Panc1 (cell line): ENCODE measurements at regions not wholly inside any gene's neighbourhood (a gene's known extent, or its start where the extent isn't known, plus 50 kb on each side); places are given as distances from the start of the nearest gene placed in this dataset.

Source experiments
- ATAC-seq: fragments of 200-7000 bp; cut with Tn5 transposase; 2 replicates; pipeline ENCODE4 v1.9.1; 2020; ENCODE audit warnings: mild to moderate bottlenecking, moderate library complexity
- BruUV-seq: library from RNA; stranded (reverse); fragments of 400-500 nt; replicated peaks from 2 replicates; lab custom pipeline; 2021; lab: Mats Ljungman, UMichigan
- CTCF ChIA-PET: fragments of 300-600 bp; sonication (Branson Sonifier 250); formaldehyde crosslinking; loops from one replicate; lab custom pipeline; 2022; ENCODE audit warnings: antibody characterized with exemption; lab: Charles Lee
- POLR2A ChIA-PET: fragments of 300-600 bp; sonication (Branson Sonifier 250); formaldehyde crosslinking; loops from one replicate; lab custom pipeline; 2022; ENCODE audit warnings: antibody characterized with exemption; lab: Charles Lee
- DNase-seq: peaks from one replicate; pipeline ENCODE4 v3.0.0-alpha.2; 2010; ENCODE audit warnings: low read depth, low spot score
- H3K27ac ChIP-seq: 2 replicates; pipeline ENCODE4 v1.5.1; 2011; ENCODE audit warnings: mild to moderate bottlenecking, low read length, inconsistent platforms
- H3K27me3 ChIP-seq: fragments of 200-500 bp; sonication (Bioruptor generic); 2 replicates; pipeline ENCODE4 v1.6.0; 2014; ENCODE audit warnings: low read length, inconsistent platforms; ENCODE audit not compliant: control insufficient read depth, insufficient read depth
- H3K36me3 ChIP-seq: fragments of 200-500 bp; sonication (Bioruptor generic); 2 replicates; pipeline ENCODE4 v1.5.1; 2014; ENCODE audit warnings: inconsistent platforms, mild to moderate bottlenecking, low read length, moderate library complexity; ENCODE audit not compliant: control insufficient read depth, insufficient read depth
- H3K4me1 ChIP-seq: 2 replicates; pipeline ENCODE4 v1.5.1; 2011; ENCODE audit warnings: inconsistent platforms, mild to moderate bottlenecking, low read length, moderate library complexity; ENCODE audit not compliant: control insufficient read depth, insufficient read depth
- H3K4me3 ChIP-seq, 2 experiments: 2 replicates each; pipeline ENCODE4 v1.5.1; 2011 to 2012; ENCODE audit warnings: low read depth in 2 of 2, low read length in 2 of 2, mild to moderate bottlenecking in 2 of 2, inconsistent platforms in 1 of 2, moderate library complexity in 1 of 2
- H3K9me3 ChIP-seq: fragments of 200-500 bp; sonication (Bioruptor generic); 2 replicates; pipeline ENCODE4 v1.5.1; 2014; ENCODE audit warnings: low read depth, mild to moderate bottlenecking, inconsistent platforms, low read length, moderate library complexity; ENCODE audit not compliant: control insufficient read depth, insufficient read depth
- POLR2AphosphoS5 ChIP-seq: IDR thresholded peaks from 2 replicates; pipeline ENCODE4 v1.6.1; 2012; ENCODE audit warnings: mild to moderate bottlenecking, low read depth, low read length, moderate library complexity
- SIN3A ChIP-seq: IDR thresholded peaks from 2 replicates; pipeline ENCODE4 v1.6.1; 2012; ENCODE audit warnings: low read depth, mild to moderate bottlenecking, low read length, moderate library complexity, borderline replicate concordance; ENCODE audit not compliant: insufficient read depth
- TCF7L2 ChIP-seq: IDR thresholded peaks from 2 replicates; pipeline ENCODE4 v1.6.1; 2011; ENCODE audit warnings: mild to moderate bottlenecking, low read depth, low read length, inconsistent platforms
- in situ Hi-C: cut with HindIII; loops from 2 replicates; pipeline ENCODE4 v1.10.0; 2016; ENCODE audit warnings: low sequenced_read_pairs, low pct_unique_long_range_greater_than_20kb
- intact Hi-C: fragments of 100-400 bp; cut with micrococcal nuclease; formaldehyde crosslinking; loops from one replicate; pipeline ENCODE4 v1.10.0; 2022; ENCODE audit not compliant: unreplicated experiment
- TF ChIP-seq, protein P1 (sequence below), 2 experiments: IDR thresholded peaks; 2 replicates each; pipeline ENCODE4 v1.6.1; 2011 to 2012; ENCODE audit warnings: low read depth in 2 of 2, control low read depth in 1 of 2, low read length in 1 of 2, mild to moderate bottlenecking in 1 of 2, moderate library complexity in 1 of 2; ENCODE audit not compliant: insufficient read depth in 1 of 2
- TF ChIP-seq, protein P2 (sequence below): fragments of 450-650 bp; IDR thresholded peaks from 2 replicates; pipeline ENCODE4 v1.5.1; 2017; ENCODE audit warnings: mild to moderate bottlenecking

DNA sequence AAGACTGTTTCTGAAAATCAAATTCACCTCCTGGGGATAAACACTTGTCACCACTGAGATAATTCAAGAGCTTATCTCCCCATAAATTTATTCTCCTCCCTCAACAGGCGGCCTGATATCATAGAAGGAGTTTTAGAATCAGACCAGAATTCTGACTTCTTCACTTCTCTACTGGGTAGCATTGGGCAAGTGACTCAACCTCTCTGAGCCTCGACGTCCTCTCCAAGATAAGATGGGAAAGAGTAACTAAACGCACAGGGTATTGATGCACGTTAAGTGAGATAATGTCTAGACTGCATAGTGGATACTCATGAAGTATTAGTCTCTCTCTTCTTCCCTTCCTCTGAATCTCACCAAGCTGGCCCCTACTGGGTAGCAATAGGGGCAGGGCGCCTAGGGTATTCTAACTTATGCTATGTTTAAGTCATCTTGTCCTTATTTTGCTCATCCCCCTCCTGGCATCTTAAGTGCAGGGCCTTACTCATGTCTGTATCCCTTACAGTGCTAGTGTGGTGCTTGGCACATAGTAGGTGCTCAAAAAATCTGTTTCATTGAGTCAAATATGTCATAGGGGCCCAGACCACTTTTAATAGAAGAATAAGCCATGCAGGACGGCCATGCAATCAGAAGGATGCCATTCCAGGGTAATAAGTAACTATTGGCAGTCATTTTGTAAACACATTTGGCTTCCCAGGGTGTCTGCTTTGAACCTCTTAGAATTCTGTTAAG lies 476.4 kb upstream of the CCL2 start:
- ChIA-PET POLR2A (interaction anchor here (0.5 to 0.7 kb wide), 2 partner anchors 49 to 1614 kb away, joined by 3 to 6 read pairs; no protein-coding TSS in a partner anchor), CTCF (interaction anchor here (0.7 to 2.1 kb wide), 5 partner anchors 10 to 413 kb away, joined by 3 to 9 read pairs (median 4); no protein-coding TSS in a partner anchor)
- H3K4me3 ChIP-seq: no peak overlapping the region
- H3K36me3 ChIP-seq: no peaks in the 10 kb centered on the region
- no peaks in the 10 kb centered on the region for H3K9me3 ChIP-seq
- intact Hi-C loops: loop anchor here (1.0 to 10.0 kb wide), 3 partner anchors 368 to 586 kb away; partner anchors contain the start of gene CCL1
- H3K27me3 ChIP-seq: peaks cover 14% of the 10 kb centered on the region
- no peak for DNase-seq
- no peaks in the 10 kb centered on the region for H3K4me1 ChIP-seq
- ATAC-seq: no peak
- no TSS peak for BruUV-seq
- no peak overlapping the region for H3K27ac ChIP-seq
- TF ChIP-seq, protein P1, sequence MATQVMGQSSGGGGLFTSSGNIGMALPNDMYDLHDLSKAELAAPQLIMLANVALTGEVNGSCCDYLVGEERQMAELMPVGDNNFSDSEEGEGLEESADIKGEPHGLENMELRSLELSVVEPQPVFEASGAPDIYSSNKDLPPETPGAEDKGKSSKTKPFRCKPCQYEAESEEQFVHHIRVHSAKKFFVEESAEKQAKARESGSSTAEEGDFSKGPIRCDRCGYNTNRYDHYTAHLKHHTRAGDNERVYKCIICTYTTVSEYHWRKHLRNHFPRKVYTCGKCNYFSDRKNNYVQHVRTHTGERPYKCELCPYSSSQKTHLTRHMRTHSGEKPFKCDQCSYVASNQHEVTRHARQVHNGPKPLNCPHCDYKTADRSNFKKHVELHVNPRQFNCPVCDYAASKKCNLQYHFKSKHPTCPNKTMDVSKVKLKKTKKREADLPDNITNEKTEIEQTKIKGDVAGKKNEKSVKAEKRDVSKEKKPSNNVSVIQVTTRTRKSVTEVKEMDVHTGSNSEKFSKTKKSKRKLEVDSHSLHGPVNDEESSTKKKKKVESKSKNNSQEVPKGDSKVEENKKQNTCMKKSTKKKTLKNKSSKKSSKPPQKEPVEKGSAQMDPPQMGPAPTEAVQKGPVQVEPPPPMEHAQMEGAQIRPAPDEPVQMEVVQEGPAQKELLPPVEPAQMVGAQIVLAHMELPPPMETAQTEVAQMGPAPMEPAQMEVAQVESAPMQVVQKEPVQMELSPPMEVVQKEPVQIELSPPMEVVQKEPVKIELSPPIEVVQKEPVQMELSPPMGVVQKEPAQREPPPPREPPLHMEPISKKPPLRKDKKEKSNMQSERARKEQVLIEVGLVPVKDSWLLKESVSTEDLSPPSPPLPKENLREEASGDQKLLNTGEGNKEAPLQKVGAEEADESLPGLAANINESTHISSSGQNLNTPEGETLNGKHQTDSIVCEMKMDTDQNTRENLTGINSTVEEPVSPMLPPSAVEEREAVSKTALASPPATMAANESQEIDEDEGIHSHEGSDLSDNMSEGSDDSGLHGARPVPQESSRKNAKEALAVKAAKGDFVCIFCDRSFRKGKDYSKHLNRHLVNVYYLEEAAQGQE (IDR thresholded peaks at IDR 0.05; ENCODE audit: insufficient read depth in 1 of 2, low read depth in 2 of 2, low read length in 1 of 2): no peak
- TF ChIP-seq TCF7L2 (no peak), SIN3A (no peak), POLR2AphosphoS5 (no peak)
- TF ChIP-seq, protein P2, sequence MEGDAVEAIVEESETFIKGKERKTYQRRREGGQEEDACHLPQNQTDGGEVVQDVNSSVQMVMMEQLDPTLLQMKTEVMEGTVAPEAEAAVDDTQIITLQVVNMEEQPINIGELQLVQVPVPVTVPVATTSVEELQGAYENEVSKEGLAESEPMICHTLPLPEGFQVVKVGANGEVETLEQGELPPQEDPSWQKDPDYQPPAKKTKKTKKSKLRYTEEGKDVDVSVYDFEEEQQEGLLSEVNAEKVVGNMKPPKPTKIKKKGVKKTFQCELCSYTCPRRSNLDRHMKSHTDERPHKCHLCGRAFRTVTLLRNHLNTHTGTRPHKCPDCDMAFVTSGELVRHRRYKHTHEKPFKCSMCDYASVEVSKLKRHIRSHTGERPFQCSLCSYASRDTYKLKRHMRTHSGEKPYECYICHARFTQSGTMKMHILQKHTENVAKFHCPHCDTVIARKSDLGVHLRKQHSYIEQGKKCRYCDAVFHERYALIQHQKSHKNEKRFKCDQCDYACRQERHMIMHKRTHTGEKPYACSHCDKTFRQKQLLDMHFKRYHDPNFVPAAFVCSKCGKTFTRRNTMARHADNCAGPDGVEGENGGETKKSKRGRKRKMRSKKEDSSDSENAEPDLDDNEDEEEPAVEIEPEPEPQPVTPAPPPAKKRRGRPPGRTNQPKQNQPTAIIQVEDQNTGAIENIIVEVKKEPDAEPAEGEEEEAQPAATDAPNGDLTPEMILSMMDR: no peak
- in situ Hi-C loops: no loop called here

DNA sequence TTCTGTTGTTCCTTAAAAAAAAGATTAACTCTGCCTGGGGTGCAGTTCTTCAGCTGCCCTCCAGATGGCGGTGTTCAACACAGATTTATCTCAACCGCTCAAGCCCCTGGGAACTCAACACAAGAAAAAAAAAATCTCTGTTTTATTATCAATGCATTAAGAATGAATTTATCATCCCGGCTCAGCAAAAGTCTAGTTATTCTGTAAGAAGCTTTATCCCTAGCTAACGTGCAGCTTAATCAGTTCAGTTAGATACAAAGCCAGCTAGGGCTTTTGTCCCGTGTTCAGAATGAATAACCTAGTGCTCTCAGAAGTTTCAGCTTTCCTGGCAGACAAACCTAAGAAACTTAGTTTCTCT lies 475.9 kb upstream of the CCL2 start:
- H3K4me3 ChIP-seq: no peak overlapping the region
- ChIA-PET CTCF (interaction anchor here (0.7 to 2.1 kb wide), 4 partner anchors 221 to 413 kb away, joined by 3 to 9 read pairs (median 4); no protein-coding TSS in a partner anchor), POLR2A (interaction anchor here (0.5 to 0.7 kb wide), 2 partner anchors 48 to 1615 kb away, joined by 3 to 6 read pairs; no protein-coding TSS in a partner anchor)
- TF ChIP-seq, protein P2: peak; percentile 90
- TF ChIP-seq SIN3A: no peak
- DNase-seq (peak; percentile 38), ATAC-seq (peak; percentile 78)
- no peaks in the 10 kb centered on the region for H3K36me3 ChIP-seq
- peaks cover 14% of the 10 kb centered on the region for H3K27me3 ChIP-seq
- in situ Hi-C loops: no loop called here
- intact Hi-C loops: loop anchor here (1.0 to 10.0 kb wide), 3 partner anchors 367 to 586 kb away; partner anchors contain the start of gene CCL1
- no peak overlapping the region for H3K27ac ChIP-seq
- H3K9me3 ChIP-seq: no peaks in the 10 kb centered on the region
- no peaks in the 10 kb centered on the region for H3K4me1 ChIP-seq
- no TSS peak for BruUV-seq
